Lower lobe of right lung (tissue), 2 donors: ENCODE measurements at regions not wholly inside any gene's neighbourhood (a gene's known extent, or its start where the extent isn't known, plus 50 kb on each side); places are given as distances from the start of the nearest gene placed in this dataset.

Experiments
- ATAC-seq, 2 donors: fragments of 200-7000 bp; cut with Tn5 transposase; one replicate each; pipeline ENCODE4 v1.9.1; 2020 to 2022; ENCODE audit warnings: mild to moderate bottlenecking in 2 of 2, moderate library complexity in 2 of 2
- DNase-seq: peaks from one replicate; pipeline ENCODE4 v3.0.0-alpha.2; 2020
- H3K27ac ChIP-seq: fragments of 200-600 bp; one replicate; pipeline ENCODE4 v1.8.0; 2022
- H3K27me3 ChIP-seq: fragments of 200-600 bp; one replicate; pipeline ENCODE4 v1.8.0; 2022; ENCODE audit warnings: low read depth
- H3K36me3 ChIP-seq: fragments of 200-600 bp; one replicate; pipeline ENCODE4 v1.8.0; 2022; ENCODE audit warnings: mild to moderate bottlenecking
- H3K4me1 ChIP-seq: fragments of 200-600 bp; one replicate; pipeline ENCODE4 v1.8.0; 2022
- H3K4me3 ChIP-seq: fragments of 200-600 bp; one replicate; pipeline ENCODE4 v1.8.0; 2022; ENCODE audit warnings: mild to moderate bottlenecking
- H3K9me3 ChIP-seq: fragments of 200-600 bp; one replicate; pipeline ENCODE4 v1.8.0; 2022
- intact Hi-C: fragments of 100-400 bp; cut with DNase I; formaldehyde crosslinking; loops from one replicate; pipeline ENCODE4 v1.11.0; 2022
- TF ChIP-seq, protein P1 (sequence below): fragments of 200-600 bp; IDR thresholded peaks from one replicate; pipeline ENCODE4 v1.8.0; 2022; ENCODE audit warnings: antibody characterized with exemption, mild to moderate bottlenecking
- donor health status: DM: no; HTN: yes; CAD: no; lungs with severe emphysema.

DNA sequence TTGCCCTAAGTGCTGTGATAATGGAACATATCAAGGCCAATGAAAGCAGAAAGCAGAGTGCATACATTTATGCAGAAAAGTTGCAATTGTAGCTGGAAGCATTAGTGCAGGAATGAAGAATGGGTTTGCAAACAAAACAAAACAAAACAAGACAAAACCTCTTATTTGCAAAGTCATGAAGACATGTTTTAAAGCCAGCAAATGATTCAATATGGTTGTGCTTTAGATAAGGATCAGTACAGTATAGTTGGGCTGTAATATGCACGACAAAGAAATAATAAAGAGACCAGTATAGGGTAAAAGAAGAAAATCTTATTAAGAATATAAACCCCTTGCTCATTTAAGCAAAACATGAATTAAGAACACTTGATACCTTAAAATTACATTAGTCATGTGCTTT lies 398.1 kb downstream of the KIF2B start:
- Histone ChIP-seq H3K27ac (no peak overlapping the region), H3K27me3 (no peaks in the 10 kb centered on the region), H3K4me3 (no peak overlapping the region), H3K4me1 (no peaks in the 10 kb centered on the region), H3K36me3 (no peaks in the 10 kb centered on the region), H3K9me3 (no peaks in the 10 kb centered on the region)
- DNase-seq (no peak), ATAC-seq (no peak)
- intact Hi-C loops: no loop called here
- TF ChIP-seq, protein P1, sequence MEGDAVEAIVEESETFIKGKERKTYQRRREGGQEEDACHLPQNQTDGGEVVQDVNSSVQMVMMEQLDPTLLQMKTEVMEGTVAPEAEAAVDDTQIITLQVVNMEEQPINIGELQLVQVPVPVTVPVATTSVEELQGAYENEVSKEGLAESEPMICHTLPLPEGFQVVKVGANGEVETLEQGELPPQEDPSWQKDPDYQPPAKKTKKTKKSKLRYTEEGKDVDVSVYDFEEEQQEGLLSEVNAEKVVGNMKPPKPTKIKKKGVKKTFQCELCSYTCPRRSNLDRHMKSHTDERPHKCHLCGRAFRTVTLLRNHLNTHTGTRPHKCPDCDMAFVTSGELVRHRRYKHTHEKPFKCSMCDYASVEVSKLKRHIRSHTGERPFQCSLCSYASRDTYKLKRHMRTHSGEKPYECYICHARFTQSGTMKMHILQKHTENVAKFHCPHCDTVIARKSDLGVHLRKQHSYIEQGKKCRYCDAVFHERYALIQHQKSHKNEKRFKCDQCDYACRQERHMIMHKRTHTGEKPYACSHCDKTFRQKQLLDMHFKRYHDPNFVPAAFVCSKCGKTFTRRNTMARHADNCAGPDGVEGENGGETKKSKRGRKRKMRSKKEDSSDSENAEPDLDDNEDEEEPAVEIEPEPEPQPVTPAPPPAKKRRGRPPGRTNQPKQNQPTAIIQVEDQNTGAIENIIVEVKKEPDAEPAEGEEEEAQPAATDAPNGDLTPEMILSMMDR: no peak

DNA sequence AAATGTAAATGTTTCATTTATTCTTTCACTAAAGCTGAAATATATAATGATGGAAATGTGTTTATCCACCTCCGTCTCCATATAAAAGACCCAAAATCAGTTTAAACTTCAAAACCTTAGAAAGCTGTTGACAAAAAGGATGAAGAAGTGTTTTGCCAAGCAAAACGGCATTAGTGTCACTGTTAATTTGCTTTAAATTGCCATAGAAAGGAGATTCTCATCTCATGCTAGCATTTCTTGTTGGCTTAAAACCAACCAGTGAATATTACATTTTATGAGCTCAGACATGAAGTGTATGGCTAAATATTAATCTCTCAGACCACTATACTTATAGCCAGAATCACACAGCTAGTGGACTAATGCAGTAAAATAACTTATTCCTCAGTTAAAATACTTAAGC lies 398.8 kb downstream of the KIF2B start:
- Histone ChIP-seq H3K4me3 (no peak overlapping the region), H3K4me1 (no peaks in the 10 kb centered on the region), H3K27me3 (no peaks in the 10 kb centered on the region), H3K9me3 (no peaks in the 10 kb centered on the region), H3K36me3 (no peaks in the 10 kb centered on the region), H3K27ac (no peak overlapping the region)
- TF ChIP-seq, protein P1: no peak
- no peak for ATAC-seq
- DNase-seq: no peak
- intact Hi-C loops: no loop called here

DNA sequence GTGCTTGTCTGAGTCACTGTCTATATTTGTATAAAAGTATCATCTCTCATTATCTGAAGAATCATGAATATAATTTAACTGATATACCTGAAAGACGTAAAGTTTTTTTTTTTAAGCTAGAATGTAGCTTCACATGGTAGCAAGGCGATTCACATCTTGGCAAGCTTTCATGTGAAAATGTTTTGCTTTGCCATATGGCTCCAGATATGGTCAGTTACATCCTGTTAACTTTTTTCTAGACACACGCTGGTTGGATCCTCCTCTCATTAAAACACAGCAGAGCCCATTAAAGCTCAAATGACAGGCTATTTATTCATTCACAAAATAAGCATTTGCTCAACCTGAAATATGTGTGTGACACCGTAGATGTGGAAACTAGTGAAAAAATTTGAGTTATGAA lies 412.8 kb downstream of the KIF2B start:
- H3K9me3 ChIP-seq: peaks cover 3% of the 10 kb centered on the region
- TF ChIP-seq, protein P1: no peak
- no peaks in the 10 kb centered on the region for H3K4me1 ChIP-seq
- ATAC-seq (no peak), DNase-seq (no peak)
- intact Hi-C loops: no loop called here
- no peak overlapping the region for H3K4me3 ChIP-seq
- H3K27ac ChIP-seq: no peak overlapping the region
- H3K36me3 ChIP-seq: no peaks in the 10 kb centered on the region
- H3K27me3 ChIP-seq: no peaks in the 10 kb centered on the region

DNA sequence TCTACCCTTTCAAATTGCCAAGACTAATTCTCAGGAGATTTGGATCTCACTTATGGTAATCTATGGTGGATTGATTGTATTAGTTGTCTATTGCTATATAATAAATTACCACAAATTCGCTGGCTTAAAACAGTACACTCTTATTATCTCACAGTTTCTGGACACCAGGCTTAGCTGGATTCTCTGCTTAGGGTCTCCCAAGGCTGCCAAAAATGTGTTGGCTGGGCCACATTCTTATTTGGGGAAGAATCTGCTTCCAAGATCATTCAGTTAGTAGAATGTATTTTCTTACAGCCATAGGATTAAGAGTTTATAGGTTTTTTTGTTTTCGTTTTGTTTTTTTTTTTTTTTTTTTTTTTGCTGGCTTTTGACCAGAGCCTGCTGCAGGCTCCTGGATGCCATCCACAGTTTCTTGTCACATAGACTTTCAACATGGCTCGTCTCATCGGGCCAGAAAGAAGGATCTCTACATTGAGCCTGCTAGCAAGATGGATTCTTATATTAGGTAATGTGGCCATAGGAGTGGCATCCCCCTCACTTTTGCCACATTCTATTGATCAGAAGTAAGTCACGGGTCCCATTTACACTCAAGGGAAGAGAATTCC lies 415.3 kb downstream of the KIF2B start:
- DNase-seq: no peak
- no peak overlapping the region for H3K4me3 ChIP-seq
- TF ChIP-seq, protein P1: no peak
- H3K9me3 ChIP-seq: peaks cover 5% of the 10 kb centered on the region
- no peaks in the 10 kb centered on the region for H3K36me3 ChIP-seq
- H3K27me3 ChIP-seq: no peaks in the 10 kb centered on the region
- ATAC-seq: no peak
- no peaks in the 10 kb centered on the region for H3K4me1 ChIP-seq
- no peak overlapping the region for H3K27ac ChIP-seq
- intact Hi-C loops: no loop called here

DNA sequence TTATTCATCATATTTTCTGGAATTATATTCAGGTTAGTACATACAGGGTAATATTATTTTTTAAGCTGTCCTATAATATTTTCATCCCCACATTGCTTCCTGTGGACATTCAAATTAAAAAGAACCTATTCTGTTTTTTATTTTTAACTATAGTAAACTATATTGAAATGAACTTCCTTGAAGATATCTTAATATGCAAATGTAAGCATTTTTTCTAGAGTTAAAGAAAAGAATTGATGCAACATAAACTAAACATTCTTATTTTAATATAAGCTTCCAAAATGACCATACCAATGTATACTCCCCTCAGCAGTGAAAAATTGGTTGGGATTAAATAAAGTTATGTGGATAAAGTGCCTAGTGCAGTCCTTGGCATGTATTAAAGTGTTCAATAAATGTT lies 416.6 kb downstream of the KIF2B start:
- H3K27me3 ChIP-seq: no peaks in the 10 kb centered on the region
- H3K4me1 ChIP-seq: no peaks in the 10 kb centered on the region
- intact Hi-C loops: no loop called here
- H3K36me3 ChIP-seq: no peaks in the 10 kb centered on the region
- TF ChIP-seq, protein P1: no peak
- ATAC-seq (no peak), DNase-seq (no peak)
- H3K9me3 ChIP-seq: peaks cover 5% of the 10 kb centered on the region
- no peak overlapping the region for H3K27ac ChIP-seq
- no peak overlapping the region for H3K4me3 ChIP-seq

DNA sequence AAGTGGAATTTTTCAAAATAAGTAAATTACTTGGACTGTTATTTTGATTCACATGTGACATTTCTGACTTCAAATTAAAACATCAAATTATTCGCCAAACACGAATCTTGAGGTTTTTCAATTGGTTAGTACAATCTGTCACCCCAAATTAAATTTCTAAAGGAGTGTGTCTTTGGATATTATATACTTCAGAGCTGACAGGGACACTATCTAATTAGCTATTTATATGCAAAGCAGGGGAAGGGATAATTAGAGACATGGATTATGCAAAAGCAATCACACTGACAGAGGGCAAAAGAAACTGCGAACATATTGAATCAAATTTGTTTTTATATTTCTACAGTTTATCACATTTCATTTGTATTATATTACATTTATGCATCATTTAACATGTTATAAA lies 433.0 kb downstream of the KIF2B start:
- Histone ChIP-seq H3K36me3 (no peaks in the 10 kb centered on the region), H3K9me3 (no peaks in the 10 kb centered on the region), H3K27ac (no peak overlapping the region), H3K27me3 (no peaks in the 10 kb centered on the region), H3K4me1 (no peaks in the 10 kb centered on the region), H3K4me3 (no peak overlapping the region)
- TF ChIP-seq, protein P1: no peak
- intact Hi-C loops: no loop called here
- no peak for ATAC-seq
- DNase-seq: no peak
